NCI-H2081 treated with DMSO at 0.1 percent for 48 hours (cell line): ENCODE measurements at regions not wholly inside any gene's neighbourhood (a gene's known extent, or its start where the extent isn't known, plus 50 kb on each side); places are given as distances from the start of the nearest gene placed in this dataset.
"Not testable (repeated sequence)": the region's sequence is repeated elsewhere in the genome, so short reads cannot be mapped to it uniquely, and the experiment has no call there.

Source experiments
- DNase-seq: peaks from one replicate; lab custom pipeline; 2025; lab: John Stamatoyannopoulos, UW

GRCh38 chr4:11843927-11844326 is 415.2 kb upstream of the HS3ST1 start:
- no peak for DNase-seq

GRCh38 chr4:11843340-11843739 is 414.6 kb upstream of the HS3ST1 start:
- no peak for DNase-seq

GRCh38 chr4:11842620-11843263 is 414.0 kb upstream of the HS3ST1 start:
- peak; percentile 85 for DNase-seq

GRCh38 chr4:11839889-11840288 is 411.2 kb upstream of the HS3ST1 start:
- DNase-seq, result no peak

- DNase-seq, result peak; percentile 74
These were observed 403.0 kb upstream of the HS3ST1 start for GRCh38 chr4:11831739-11832138.

GRCh38 chr4:11824566-11824965 is 395.9 kb upstream of the HS3ST1 start:
- no peak for DNase-seq

GRCh38 chr4:11821772-11822430 is 393.2 kb upstream of the HS3ST1 start:
- no peak for DNase-seq

GRCh38 chr4:11817088-11817487 is 388.4 kb upstream of the HS3ST1 start:
- DNase-seq, result no peak

GRCh38 chr4:11814758-11815157 is 386.1 kb upstream of the HS3ST1 start:
- DNase-seq, result no peak

- no peak for DNase-seq
These were observed 385.3 kb upstream of the HS3ST1 start for GRCh38 chr4:11813951-11814446.

- not testable (repeated sequence) for DNase-seq
These were observed 382.8 kb upstream of the HS3ST1 start for GRCh38 chr4:11811521-11811920.

GRCh38 chr4:11805842-11806241 is 377.1 kb upstream of the HS3ST1 start:
- no peak for DNase-seq

GRCh38 chr4:11801466-11802446 is 373.1 kb upstream of the HS3ST1 start:
- no peak for DNase-seq

- DNase-seq, result no peak
These were observed 370.5 kb upstream of the HS3ST1 start for GRCh38 chr4:11799196-11799595.

- no peak for DNase-seq
These were observed 363.1 kb upstream of the HS3ST1 start for GRCh38 chr4:11791797-11792196.

- DNase-seq, result no peak
These were observed 361.5 kb upstream of the HS3ST1 start for GRCh38 chr4:11790230-11790629.

- DNase-seq, result no peak
These were observed 354.9 kb upstream of the HS3ST1 start for GRCh38 chr4:11783588-11783987.

GRCh38 chr4:11782859-11783258 is 354.2 kb upstream of the HS3ST1 start:
- no peak for DNase-seq

GRCh38 chr4:11777447-11777846 is 348.8 kb upstream of the HS3ST1 start:
- DNase-seq, result no peak

- DNase-seq, result no peak
These were observed 345.7 kb upstream of the HS3ST1 start for GRCh38 chr4:11774346-11774745.

GRCh38 chr4:11773798-11774197 is 345.1 kb upstream of the HS3ST1 start:
- no peak for DNase-seq

GRCh38 chr4:11769434-11769833 is 340.7 kb upstream of the HS3ST1 start:
- no peak for DNase-seq
